Mesenchymal stem cell (in vitro differentiated cells and primary cell): ENCODE measurements at regions not wholly inside any gene's neighbourhood (a gene's known extent, or its start where the extent isn't known, plus 50 kb on each side); places are given as distances from the start of the nearest gene placed in this dataset.
"Not testable (repeated sequence)": the region's sequence is repeated elsewhere in the genome, so short reads cannot be mapped to it uniquely, and the experiment has no call there.

ENCODE experiments used
- DNase-seq: peaks from one replicate; pipeline ENCODE4 v3.0.0-alpha.2; 2013
- H2AFZ ChIP-seq: one replicate; pipeline ENCODE4 v1.6.1; 2013; ENCODE audit warnings: low read depth, mild to moderate bottlenecking, control low read depth, inconsistent platforms, low read length, moderate library complexity
- H2AK5ac ChIP-seq: 2 replicates; pipeline ENCODE4 v1.6.1; 2013; ENCODE audit warnings: low read length, moderate library complexity, mild to moderate bottlenecking, inconsistent platforms; ENCODE audit not compliant: severe bottlenecking
- H2BK120ac ChIP-seq: one replicate; pipeline ENCODE4 v1.6.1; 2013; ENCODE audit warnings: low read depth, mild to moderate bottlenecking, inconsistent platforms, low read length, moderate library complexity
- H2BK12ac ChIP-seq, 2 experiments: one replicate each; pipeline ENCODE4 v1.6.1; 2013; ENCODE audit warnings: inconsistent platforms in 2 of 2, low read length in 2 of 2, mild to moderate bottlenecking in 2 of 2, moderate library complexity in 2 of 2, control low read depth in 1 of 2
- H2BK15ac ChIP-seq: one replicate; pipeline ENCODE4 v1.6.1; 2013; ENCODE audit warnings: mild to moderate bottlenecking, low read depth, inconsistent platforms; ENCODE audit not compliant: poor library complexity, severe bottlenecking
- H2BK5ac ChIP-seq: 2 replicates; pipeline ENCODE4 v1.6.1; 2013; ENCODE audit warnings: low read depth, mild to moderate bottlenecking, low read length, control low read depth, inconsistent platforms; ENCODE audit not compliant: poor library complexity, severe bottlenecking
- H3K14ac ChIP-seq, 2 experiments: one replicate each; pipeline ENCODE4 v1.6.1; 2013; ENCODE audit warnings: inconsistent platforms in 2 of 2, low read length in 2 of 2, control low read depth in 1 of 2, mild to moderate bottlenecking in 1 of 2, moderate library complexity in 1 of 2
- H3K18ac ChIP-seq, 2 experiments: one replicate each; pipeline ENCODE4 v1.6.1; 2013; ENCODE audit warnings: inconsistent platforms in 2 of 2, low read length in 2 of 2, control low read depth in 1 of 2, low read depth in 1 of 2, mild to moderate bottlenecking in 1 of 2
- H3K23ac ChIP-seq, 2 experiments: one replicate each; pipeline ENCODE4 v1.6.1; 2013; ENCODE audit warnings: inconsistent platforms in 2 of 2, low read length in 2 of 2, mild to moderate bottlenecking in 2 of 2, moderate library complexity in 2 of 2, control low read depth in 1 of 2
- H3K27ac ChIP-seq: 2 replicates; pipeline ENCODE4 v1.5.1; 2013; ENCODE audit warnings: mild to moderate bottlenecking, moderate library complexity, low read length, control low read depth, inconsistent platforms; ENCODE audit not compliant: poor library complexity, severe bottlenecking
- H3K27me3 ChIP-seq, 2 experiments: 2 replicates each; pipeline versions ENCODE4 v1.6.1 to v1.7.0; 2013; ENCODE audit warnings: low read length in 2 of 2, mild to moderate bottlenecking in 2 of 2, moderate library complexity in 2 of 2, control low read depth in 1 of 2, inconsistent platforms in 1 of 2; ENCODE audit not compliant: control insufficient read depth in 1 of 2, insufficient read depth in 1 of 2
- H3K36me3 ChIP-seq, 2 experiments: 2 replicates each; pipeline versions ENCODE4 v1.6.1 to v1.7.0; 2013; ENCODE audit warnings: low read length in 2 of 2, control low read depth in 1 of 2, inconsistent platforms in 1 of 2, low read depth in 1 of 2, mild to moderate bottlenecking in 1 of 2; ENCODE audit not compliant: insufficient read depth in 2 of 2, control insufficient read depth in 1 of 2
- H3K4ac ChIP-seq, 2 experiments: one replicate each; pipeline ENCODE4 v1.6.1; 2013; ENCODE audit warnings: inconsistent platforms in 2 of 2, low read length in 2 of 2, mild to moderate bottlenecking in 2 of 2, moderate library complexity in 2 of 2, control low read depth in 1 of 2, low read depth in 1 of 2
- H3K4me1 ChIP-seq: 2 replicates; pipeline ENCODE4 v1.6.1; 2013; ENCODE audit warnings: low read depth, low read length, control low read depth; ENCODE audit not compliant: control insufficient read depth, insufficient read depth
- H3K4me2 ChIP-seq: 2 replicates; pipeline ENCODE4 v1.6.1; 2013; ENCODE audit warnings: low read length, mild to moderate bottlenecking, inconsistent platforms; ENCODE audit not compliant: poor library complexity, severe bottlenecking
- H3K4me3 ChIP-seq, 2 experiments: 2 replicates each; pipeline versions ENCODE4 v1.5.1 to v1.7.0; 2013; ENCODE audit warnings: low read length in 2 of 2, mild to moderate bottlenecking in 2 of 2, control low read depth in 1 of 2, low read depth in 1 of 2; ENCODE audit not compliant: insufficient read depth in 1 of 2
- H3K79me1 ChIP-seq: replicated peaks from 2 replicates; pipeline ENCODE4 v1.6.1; 2013; ENCODE audit warnings: mild to moderate bottlenecking, control low read depth, low read length, inconsistent platforms; ENCODE audit not compliant: poor library complexity, severe bottlenecking
- H3K9ac ChIP-seq: 2 replicates; pipeline ENCODE4 v1.7.0; 2013; ENCODE audit warnings: mild to moderate bottlenecking, low read length, moderate library complexity
- H3K9me3 ChIP-seq: 2 replicates; pipeline ENCODE4 v1.7.0; 2013; ENCODE audit warnings: mild to moderate bottlenecking, low read length; ENCODE audit not compliant: control insufficient read depth
- H4K8ac ChIP-seq: one replicate; pipeline ENCODE4 v1.6.1; 2013; ENCODE audit warnings: inconsistent platforms, mild to moderate bottlenecking, low read length, moderate library complexity
- H4K91ac ChIP-seq: one replicate; pipeline ENCODE4 v1.6.1; 2013; ENCODE audit warnings: mild to moderate bottlenecking, low read length, inconsistent platforms
- WGBS: methylation state at CpG from one replicate; pipeline ENCODE4 v1.1.7; 2013; ENCODE audit warnings: mixed read lengths; 5-methylcytosine and 5-hydroxymethylcytosine counted together

DNA sequence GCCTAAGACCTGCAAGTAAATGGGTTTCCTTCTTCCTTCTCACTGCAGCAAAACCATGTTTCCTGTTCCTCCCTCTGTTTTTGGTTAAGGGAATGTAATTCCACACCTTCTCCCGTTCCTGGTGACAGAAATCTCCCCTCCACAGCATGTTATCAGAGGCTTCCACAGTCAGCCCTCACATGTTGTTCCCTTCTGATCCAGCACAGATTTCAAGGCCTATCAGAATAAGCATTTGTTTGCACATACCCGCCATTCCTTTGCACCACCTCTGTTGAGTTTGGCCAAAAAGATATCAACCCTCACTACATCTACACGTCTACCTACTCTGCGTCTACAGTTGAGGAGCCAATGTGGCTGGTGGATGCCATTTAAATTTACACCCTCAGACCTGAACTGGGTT, 113.9 kb upstream of the GRM7 start:
- Histone ChIP-seq H3K14ac (no peak overlapping the region), H3K79me1 (no peaks in the 10 kb centered on the region), H2BK15ac (no peak overlapping the region), H2BK12ac (no peak overlapping the region), H3K4ac (no peak overlapping the region), H4K91ac (no peak overlapping the region), H2AFZ (no peak overlapping the region), H2BK5ac (no peak overlapping the region), H4K8ac (no peak overlapping the region), H3K4me3 (no peak overlapping the region), H3K27ac (no peak overlapping the region), H3K23ac (no peak overlapping the region), H3K9ac (no peak overlapping the region), H3K18ac (no peak overlapping the region), H3K4me2 (no peak overlapping the region), H3K27me3 (no peaks in the 10 kb centered on the region), H2BK120ac (no peak overlapping the region), H2AK5ac (no peak overlapping the region), H3K36me3 (no peaks in the 10 kb centered on the region), H3K4me1 (no peaks in the 10 kb centered on the region), H3K9me3 (peaks cover 9% of the 10 kb centered on the region)
- 65% methylated on average over 4 of the region's 4 CpGs for WGBS
- no peak for DNase-seq

DNA sequence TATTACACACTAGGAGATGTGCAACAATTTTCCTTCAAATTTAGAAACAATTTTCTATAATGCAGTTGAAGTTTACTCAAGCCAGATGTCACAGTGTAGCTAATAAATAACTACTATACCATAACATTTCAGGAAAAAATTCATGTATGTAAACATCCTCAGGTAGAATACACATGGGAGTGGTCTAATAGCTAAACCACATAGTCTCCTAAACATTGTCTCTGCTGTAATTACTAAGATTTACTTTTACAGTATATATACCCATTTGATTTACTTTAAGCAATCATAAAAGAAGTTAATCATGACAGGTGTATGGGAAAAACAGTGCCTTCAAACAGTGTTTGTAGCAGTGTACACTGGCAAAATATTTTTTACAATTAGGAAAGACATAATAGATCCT, 110.1 kb upstream of the GRM7 start:
- Histone ChIP-seq H3K27me3 (no peaks in the 10 kb centered on the region), H2BK15ac (no peak overlapping the region), H3K4ac (no peak overlapping the region), H3K79me1 (no peaks in the 10 kb centered on the region), H3K23ac (no peak overlapping the region), H2BK12ac (no peak overlapping the region), H4K8ac (no peak overlapping the region), H4K91ac (no peak overlapping the region), H2AK5ac (no peak overlapping the region), H2BK120ac (no peak overlapping the region), H3K14ac (no peak overlapping the region), H3K9ac (no peak overlapping the region), H3K4me1 (no peaks in the 10 kb centered on the region), H3K18ac (no peak overlapping the region), H3K4me3 (no peak overlapping the region), H3K36me3 (no peaks in the 10 kb centered on the region), H2BK5ac (no peak overlapping the region), H2AFZ (no peak overlapping the region), H3K27ac (no peak overlapping the region), H3K9me3 (peaks cover 21% of the 10 kb centered on the region), H3K4me2 (no peak overlapping the region)
- DNase-seq: no peak

DNA sequence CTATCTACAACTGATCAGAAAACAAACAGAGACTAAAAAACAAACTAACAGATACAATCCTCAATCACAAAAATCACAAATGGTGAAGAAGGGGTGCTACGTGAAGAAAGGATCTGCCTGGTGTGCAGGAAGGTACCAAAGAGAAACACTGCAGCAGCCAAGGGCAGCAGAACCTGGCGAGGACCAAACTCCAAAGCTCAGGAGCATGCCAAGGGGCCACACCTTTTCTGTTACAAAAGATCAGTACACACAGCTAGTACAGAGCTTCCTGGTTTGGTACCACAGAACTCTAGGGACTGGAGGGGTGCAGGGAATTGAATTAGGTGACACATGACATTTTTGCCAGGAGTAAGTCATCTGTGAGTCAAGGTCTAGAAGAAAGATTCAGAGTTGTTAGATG, 107.4 kb upstream of the GRM7 start:
- Histone ChIP-seq H3K79me1 (no peaks in the 10 kb centered on the region), H3K4me3 (no peak overlapping the region), H2AK5ac (no peak overlapping the region), H3K23ac (no peak overlapping the region), H3K14ac (no peak overlapping the region), H3K4ac (no peak overlapping the region), H2BK12ac (no peak overlapping the region), H3K18ac (no peak overlapping the region), H3K9ac (no peak overlapping the region), H2BK120ac (no peak overlapping the region), H2BK5ac (no peak overlapping the region), H3K4me2 (no peak overlapping the region), H2AFZ (no peak overlapping the region), H3K36me3 (no peaks in the 10 kb centered on the region), H3K9me3 (peaks cover 16% of the 10 kb centered on the region), H4K91ac (no peak overlapping the region), H4K8ac (no peak overlapping the region), H3K27ac (no peak overlapping the region), H2BK15ac (no peak overlapping the region), H3K4me1 (no peaks in the 10 kb centered on the region), H3K27me3 (no peaks in the 10 kb centered on the region)
- 75% methylated on average over 2 of the region's 2 CpGs for WGBS
- no peak for DNase-seq

DNA sequence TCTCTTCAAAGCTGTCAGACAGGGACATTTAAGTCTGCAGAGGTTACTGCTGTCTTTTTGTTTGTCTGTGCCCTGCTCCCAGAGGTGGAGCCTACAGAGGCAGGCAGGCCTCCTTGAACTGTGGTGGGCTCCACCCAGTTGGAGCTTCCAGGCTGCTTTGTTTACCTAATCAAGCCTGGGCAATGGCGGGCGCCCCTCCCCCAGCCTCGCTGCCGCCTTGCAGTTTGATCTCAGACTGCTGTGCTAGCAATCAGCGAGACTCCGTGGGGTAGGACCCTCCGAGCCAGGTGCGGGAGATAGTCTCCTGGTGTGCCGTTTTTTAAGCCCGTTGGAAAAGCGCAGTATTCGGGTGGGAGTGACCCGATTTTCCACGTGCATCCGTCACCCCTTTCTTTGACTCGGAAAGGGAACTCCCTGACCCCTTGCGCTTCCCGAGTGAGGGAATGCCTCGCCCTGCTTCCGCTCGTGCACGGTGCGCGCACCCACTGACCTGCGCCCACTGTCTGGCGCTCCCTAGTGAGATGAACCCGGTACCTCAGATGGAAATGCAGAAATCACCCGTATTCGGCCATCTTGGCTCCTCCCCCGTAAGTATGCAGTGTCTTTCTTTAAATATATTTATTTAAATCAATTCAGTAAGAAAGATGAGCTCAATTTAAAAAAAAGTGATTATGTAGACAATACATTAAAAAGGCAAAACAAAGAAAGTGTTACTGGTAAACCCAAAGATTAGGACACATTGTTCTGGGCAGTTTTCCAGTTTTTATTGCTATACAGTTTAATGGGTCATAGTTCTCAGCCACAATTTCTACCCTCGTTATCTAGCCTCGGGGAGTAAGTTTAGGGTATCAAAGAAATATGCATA, 91.2 kb upstream of the GRM7 start:
- not testable (repeated sequence) for H3K4me1 ChIP-seq, H3K14ac ChIP-seq, DNase-seq, H3K9me3 ChIP-seq, H3K4me2 ChIP-seq, H3K27ac ChIP-seq, H2BK12ac ChIP-seq, H3K36me3 ChIP-seq, H2BK15ac ChIP-seq, H3K23ac ChIP-seq, H2AFZ ChIP-seq, H2BK120ac ChIP-seq, H2BK5ac ChIP-seq, H3K79me1 ChIP-seq, H3K27me3 ChIP-seq, H2AK5ac ChIP-seq, H4K91ac ChIP-seq, H3K4me3 ChIP-seq, H3K18ac ChIP-seq, H3K9ac ChIP-seq, H4K8ac ChIP-seq, H3K4ac ChIP-seq
- 83% methylated on average over 20 of the region's 32 CpGs for WGBS
